NCI-H187 (cell line): ENCODE measurements at regions not wholly inside any gene's neighbourhood (a gene's known extent, or its start where the extent isn't known, plus 50 kb on each side); places are given as distances from the start of the nearest gene placed in this dataset.

Source experiments
- DNase-seq, 2 experiments: peaks; one replicate each; lab custom pipeline; 2025; lab: John Stamatoyannopoulos, UW

DNA sequence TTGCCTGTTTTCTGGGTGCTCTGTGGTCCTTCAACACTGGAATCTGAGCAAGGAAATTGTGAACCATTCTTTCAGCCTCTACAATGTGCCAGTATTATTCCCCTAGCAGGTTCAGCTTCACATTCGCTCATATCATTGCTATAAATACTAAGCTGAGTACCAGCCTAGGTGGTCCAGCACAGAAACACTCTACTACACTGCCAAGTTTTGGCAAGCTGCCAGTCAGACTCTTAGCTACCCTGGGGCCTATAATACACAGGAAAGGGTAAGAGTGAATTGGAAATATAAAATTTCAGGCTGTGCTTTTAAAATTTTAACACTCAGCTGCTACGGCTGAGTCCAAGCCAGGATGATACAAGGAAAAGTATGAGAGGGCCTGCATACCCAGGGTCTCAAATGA, 49.9 kb upstream of the PPP1R3A start:
- DNase-seq = no peak
